H9 (cell line): ENCODE measurements at regions not wholly inside any gene's neighbourhood (a gene's known extent, or its start where the extent isn't known, plus 50 kb on each side); places are given as distances from the start of the nearest gene placed in this dataset.

Source experiments
- DNase-seq: peaks from one replicate; pipeline ENCODE4 v3.0.0-alpha.2; 2017
- H2AFZ ChIP-seq: one replicate; pipeline ENCODE4 v1.6.1; 2013; ENCODE audit warnings: mild to moderate bottlenecking, low read length, control low read depth, moderate library complexity
- H2AK5ac ChIP-seq: 2 replicates; pipeline ENCODE4 v1.6.1; 2013; ENCODE audit warnings: low read length, control low read depth, mixed read lengths; ENCODE audit not compliant: insufficient read length
- H2BK120ac ChIP-seq: one replicate; pipeline ENCODE4 v1.6.1; 2013; ENCODE audit warnings: low read depth, mild to moderate bottlenecking, low read length, control low read depth, inconsistent platforms; ENCODE audit not compliant: poor library complexity, severe bottlenecking
- H2BK12ac ChIP-seq: 2 replicates; pipeline ENCODE4 v1.6.1; 2013; ENCODE audit warnings: low read length, control low read depth, mixed read lengths, low read depth; ENCODE audit not compliant: insufficient read length
- H2BK15ac ChIP-seq: 2 replicates; pipeline ENCODE4 v1.6.1; 2013; ENCODE audit warnings: low read depth, low read length, control low read depth
- H2BK20ac ChIP-seq: one replicate; pipeline ENCODE4 v1.6.1; 2013; ENCODE audit warnings: low read depth, mild to moderate bottlenecking, low read length, control low read depth, inconsistent platforms; ENCODE audit not compliant: poor library complexity, severe bottlenecking
- H2BK5ac ChIP-seq: 2 replicates; pipeline ENCODE4 v1.6.1; 2013; ENCODE audit warnings: low read length, control low read depth, mixed read lengths; ENCODE audit not compliant: insufficient read length
- H3K14ac ChIP-seq: 2 replicates; pipeline ENCODE4 v1.6.1; 2013; ENCODE audit warnings: low read length, control low read depth; ENCODE audit not compliant: insufficient read depth
- H3K18ac ChIP-seq: 2 replicates; pipeline ENCODE4 v1.6.1; 2013; ENCODE audit warnings: low read depth, mild to moderate bottlenecking, mixed read lengths, low read length, control low read depth; ENCODE audit not compliant: insufficient read length
- H3K23ac ChIP-seq: 2 replicates; pipeline ENCODE4 v1.6.1; 2013; ENCODE audit warnings: low read length, control low read depth, mixed read lengths, low read depth; ENCODE audit not compliant: insufficient read length
- H3K23me2 ChIP-seq: 2 replicates; pipeline ENCODE4 v1.6.1; 2013; ENCODE audit warnings: low read depth, mild to moderate bottlenecking, mixed read lengths, low read length, control low read depth; ENCODE audit not compliant: insufficient read length, poor library complexity, severe bottlenecking
- H3K27ac ChIP-seq: 2 replicates; pipeline ENCODE4 v1.5.1; 2013; ENCODE audit warnings: low read length, control low read depth, mixed read lengths, low read depth; ENCODE audit not compliant: insufficient read length
- H3K27me3 ChIP-seq: 2 replicates; pipeline ENCODE4 v1.6.1; 2013; ENCODE audit warnings: low read length, control low read depth, inconsistent platforms; ENCODE audit not compliant: insufficient read depth
- H3K4ac ChIP-seq: 2 replicates; pipeline ENCODE4 v1.6.1; 2013; ENCODE audit warnings: low read depth, mild to moderate bottlenecking, control low read depth, inconsistent platforms, low read length, moderate library complexity
- H3K4me1 ChIP-seq: 2 replicates; pipeline ENCODE4 v1.6.1; 2013; ENCODE audit warnings: low read length, control low read depth, inconsistent platforms; ENCODE audit not compliant: insufficient read depth
- H3K4me2 ChIP-seq: 2 replicates; pipeline ENCODE4 v1.6.1; 2013; ENCODE audit warnings: low read length, control low read depth, mixed read lengths; ENCODE audit not compliant: insufficient read length, insufficient read depth
- H3K56ac ChIP-seq: 2 replicates; pipeline ENCODE4 v1.6.1; 2013; ENCODE audit warnings: low read depth, mild to moderate bottlenecking, mixed read lengths, low read length, control low read depth; ENCODE audit not compliant: insufficient read length
- H3K79me1 ChIP-seq: 2 replicates; pipeline ENCODE4 v1.6.1; 2013; ENCODE audit warnings: low read depth, mild to moderate bottlenecking, moderate library complexity, low read length, control low read depth, inconsistent platforms; ENCODE audit not compliant: insufficient read depth, poor library complexity, severe bottlenecking
- H3K79me2 ChIP-seq: 2 replicates; pipeline ENCODE4 v1.6.1; 2013; ENCODE audit warnings: low read length, control low read depth, inconsistent platforms; ENCODE audit not compliant: insufficient read depth
- H3K9ac ChIP-seq: 2 replicates; pipeline ENCODE4 v1.6.1; 2013; ENCODE audit warnings: low read length, control low read depth, mixed read lengths; ENCODE audit not compliant: insufficient read length; ENCODE audit errors: extremely low read depth
- H3K9me3 ChIP-seq: one replicate; pipeline ENCODE4 v1.6.1; 2013; ENCODE audit warnings: low read depth, low read length, inconsistent platforms; ENCODE audit not compliant: control insufficient read depth
- H3T11ph ChIP-seq: one replicate; pipeline ENCODE4 v1.6.1; 2013; ENCODE audit warnings: mild to moderate bottlenecking, low read length, control low read depth, inconsistent platforms
- H4K20me1 ChIP-seq: one replicate; pipeline ENCODE4 v1.6.1; 2013; ENCODE audit not compliant: control insufficient read depth, insufficient read length, insufficient read depth
- H4K5ac ChIP-seq: 2 replicates; pipeline ENCODE4 v1.6.1; 2013; ENCODE audit warnings: low read depth, mild to moderate bottlenecking, mixed read lengths, low read length, control low read depth; ENCODE audit not compliant: insufficient read length
- H4K8ac ChIP-seq: replicated peaks from 2 replicates; pipeline ENCODE4 v1.6.1; 2013; ENCODE audit warnings: low read length, control low read depth, mixed read lengths, low read depth; ENCODE audit not compliant: insufficient read length
- H4K91ac ChIP-seq: 2 replicates; pipeline ENCODE4 v1.6.1; 2013; ENCODE audit warnings: low read depth, mild to moderate bottlenecking, moderate library complexity, mixed read lengths, low read length, control low read depth; ENCODE audit not compliant: insufficient read length
- H3K27ac Mint-ChIP-seq, 3 experiments: 2 replicates in 2 of 3; 3 replicates in 1 of 3; pipeline ENCODE4 v1.8.0; 2020 to 2021; ENCODE audit warnings: mixed read lengths in 3 of 3, mild to moderate bottlenecking in 1 of 3, moderate library complexity in 1 of 3
- H3K27me3 Mint-ChIP-seq: 2 replicates; pipeline ENCODE4 v1.8.0; 2021; ENCODE audit warnings: low read depth, mild to moderate bottlenecking, moderate library complexity, mixed read lengths
- H3K36me3 Mint-ChIP-seq, 3 experiments: 2 replicates in 2 of 3; 3 replicates in 1 of 3; pipeline ENCODE4 v1.8.0; 2020 to 2021; ENCODE audit warnings: low read depth in 3 of 3, mixed read lengths in 3 of 3; ENCODE audit not compliant: insufficient read depth in 1 of 3
- H3K4me1 Mint-ChIP-seq, 2 experiments: 2 replicates each; pipeline ENCODE4 v1.8.0; 2020; ENCODE audit warnings: mixed read lengths in 2 of 2
- H3K4me3 Mint-ChIP-seq, 2 experiments: 2 replicates in 1 of 2; 3 replicates in 1 of 2; pipeline ENCODE4 v1.8.0; 2020 to 2021; ENCODE audit warnings: mild to moderate bottlenecking in 2 of 2, mixed read lengths in 2 of 2, moderate library complexity in 1 of 2
- H3K9me3 Mint-ChIP-seq, 2 experiments: 2 replicates in 1 of 2; 3 replicates in 1 of 2; pipeline ENCODE4 v1.8.0; 2020; ENCODE audit warnings: mild to moderate bottlenecking in 2 of 2, mixed read lengths in 2 of 2, moderate library complexity in 1 of 2
- WGBS: extraction: QIAGEN DNeasy Blood & Tissue Kit; methylation state at CpG from one replicate; pipeline ENCODE4 v1.1.7; 2013; ENCODE audit warnings: missing lambda C conversion rate, low lambda C conversion rate, mixed read lengths; ENCODE audit not compliant: insufficient read length; ENCODE audit errors: extremely low coverage; 5-methylcytosine and 5-hydroxymethylcytosine counted together
- TF ChIP-seq, protein P1 (sequence below): fragments of 200-600 bp; sonication (generic); conservative IDR thresholded peaks from 3 replicates; pipeline ENCODE4 v1.8.0; 2021; ENCODE audit warnings: antibody characterized with exemption, mild to moderate bottlenecking

DNA sequence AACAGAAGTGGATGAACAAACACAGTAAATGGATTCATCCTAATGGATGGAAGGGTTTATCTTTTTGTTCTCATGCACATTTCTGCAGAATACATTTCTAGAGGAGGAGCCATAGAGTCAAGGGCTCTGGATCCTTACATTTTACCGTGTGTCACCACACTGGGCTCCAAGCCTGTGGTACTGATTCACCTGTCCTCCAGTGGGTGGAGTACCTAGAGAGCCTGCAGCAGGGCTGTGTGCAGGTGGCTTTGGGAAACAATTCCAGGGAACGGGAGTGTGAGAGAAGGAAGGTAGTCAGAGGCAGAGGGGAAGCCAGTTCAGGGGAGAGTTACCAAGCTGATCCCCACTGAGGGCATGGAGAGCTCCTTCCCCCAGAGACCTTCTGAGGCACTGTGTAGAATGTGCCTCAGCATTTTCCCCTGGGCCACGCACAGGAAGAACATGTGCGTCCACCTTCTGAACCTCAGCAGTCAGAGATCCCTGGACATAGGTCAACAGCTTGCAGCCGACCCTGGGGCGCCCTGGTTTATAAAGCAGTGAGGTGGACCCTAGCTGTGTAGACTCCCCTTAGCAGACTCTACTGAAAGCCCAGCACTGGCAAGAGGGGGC lies 85.3 kb upstream of the SLC22A23 start:
- Histone ChIP-seq H4K8ac (no peak overlapping the region), H2BK5ac (no peak overlapping the region), H2BK120ac (no peak overlapping the region), H3K27me3 (no peaks in the 10 kb centered on the region; the same call in 1 of the 2 replicates), H3K23me2 (no peaks in the 10 kb centered on the region), H3K4me1 (no peaks in the 10 kb centered on the region), H3K4ac (no peak overlapping the region), H3K9ac (no peak overlapping the region), H3K9me3 (no peaks in the 10 kb centered on the region), H3K23ac (no peak overlapping the region), H3K27ac (no peak overlapping the region), H3K79me1 (no peaks in the 10 kb centered on the region), H4K20me1 (no peaks in the 10 kb centered on the region), H4K91ac (no peak overlapping the region), H2BK15ac (no peak overlapping the region), H3K56ac (no peak overlapping the region), H3K4me2 (no peak overlapping the region), H3T11ph (no peak overlapping the region), H2AFZ (no peak overlapping the region), H2BK20ac (no peak overlapping the region), H3K18ac (no peak overlapping the region), H2AK5ac (no peak overlapping the region), H3K14ac (no peak overlapping the region), H2BK12ac (no peak overlapping the region), H3K79me2 (no peaks in the 10 kb centered on the region), H4K5ac (no peak overlapping the region)
- H3K36me3 Mint-ChIP-seq: no peaks in the 10 kb centered on the region
- peaks cover 5% of the 10 kb centered on the region; the same call in 1 of the 2 replicates for H3K27me3 Mint-ChIP-seq
- H3K9me3 Mint-ChIP-seq: no peaks in the 10 kb centered on the region
- DNase-seq: no peak
- TF ChIP-seq, protein P1, sequence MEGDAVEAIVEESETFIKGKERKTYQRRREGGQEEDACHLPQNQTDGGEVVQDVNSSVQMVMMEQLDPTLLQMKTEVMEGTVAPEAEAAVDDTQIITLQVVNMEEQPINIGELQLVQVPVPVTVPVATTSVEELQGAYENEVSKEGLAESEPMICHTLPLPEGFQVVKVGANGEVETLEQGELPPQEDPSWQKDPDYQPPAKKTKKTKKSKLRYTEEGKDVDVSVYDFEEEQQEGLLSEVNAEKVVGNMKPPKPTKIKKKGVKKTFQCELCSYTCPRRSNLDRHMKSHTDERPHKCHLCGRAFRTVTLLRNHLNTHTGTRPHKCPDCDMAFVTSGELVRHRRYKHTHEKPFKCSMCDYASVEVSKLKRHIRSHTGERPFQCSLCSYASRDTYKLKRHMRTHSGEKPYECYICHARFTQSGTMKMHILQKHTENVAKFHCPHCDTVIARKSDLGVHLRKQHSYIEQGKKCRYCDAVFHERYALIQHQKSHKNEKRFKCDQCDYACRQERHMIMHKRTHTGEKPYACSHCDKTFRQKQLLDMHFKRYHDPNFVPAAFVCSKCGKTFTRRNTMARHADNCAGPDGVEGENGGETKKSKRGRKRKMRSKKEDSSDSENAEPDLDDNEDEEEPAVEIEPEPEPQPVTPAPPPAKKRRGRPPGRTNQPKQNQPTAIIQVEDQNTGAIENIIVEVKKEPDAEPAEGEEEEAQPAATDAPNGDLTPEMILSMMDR: no peak
- H3K27ac Mint-ChIP-seq: no peak overlapping the region
- H3K4me3 Mint-ChIP-seq: no peak overlapping the region
- no peaks in the 10 kb centered on the region for H3K4me1 Mint-ChIP-seq
- WGBS: no CpG with 5 or more reads among the region's 6 CpGs
